IPS-15b (cell line): ENCODE measurements at regions not wholly inside any gene's neighbourhood (a gene's known extent, or its start where the extent isn't known, plus 50 kb on each side); places are given as distances from the start of the nearest gene placed in this dataset.

Experiments used
- H3K27me3 ChIP-seq: one replicate; pipeline ENCODE4 v1.6.1; 2013; ENCODE audit warnings: low read length; ENCODE audit not compliant: control insufficient read depth, insufficient read depth
- H3K36me3 ChIP-seq: one replicate; pipeline ENCODE4 v1.6.1; 2013; ENCODE audit warnings: low read length; ENCODE audit not compliant: control insufficient read depth, insufficient read depth
- H3K4me1 ChIP-seq: one replicate; pipeline ENCODE4 v1.6.1; 2013; ENCODE audit warnings: mild to moderate bottlenecking, low read length; ENCODE audit not compliant: control insufficient read depth, insufficient read depth
- H3K4me3 ChIP-seq: one replicate; pipeline ENCODE4 v1.5.1; 2013; ENCODE audit warnings: low read depth, low read length
- H3K9ac ChIP-seq: one replicate; pipeline ENCODE4 v1.6.1; 2013; ENCODE audit warnings: low read depth, mild to moderate bottlenecking, low read length
- H3K9me3 ChIP-seq: one replicate; pipeline ENCODE4 v1.6.1; 2013; ENCODE audit warnings: mild to moderate bottlenecking, low read length; ENCODE audit not compliant: control insufficient read depth, insufficient read depth

GRCh38 chr11:110019675-110020074 lies 73.5 kb upstream of the ZC3H12C start:
- Histone ChIP-seq H3K9me3 (no peaks in the 10 kb centered on the region), H3K27me3 (no peaks in the 10 kb centered on the region), H3K36me3 (no peaks in the 10 kb centered on the region), H3K4me3 (no peak overlapping the region), H3K9ac (no peak overlapping the region), H3K4me1 (no peaks in the 10 kb centered on the region)

GRCh38 chr11:110022548-110022947 lies 70.6 kb upstream of the ZC3H12C start:
- Histone ChIP-seq H3K27me3 (no peaks in the 10 kb centered on the region), H3K4me1 (no peaks in the 10 kb centered on the region), H3K9me3 (no peaks in the 10 kb centered on the region), H3K4me3 (no peak overlapping the region), H3K36me3 (no peaks in the 10 kb centered on the region), H3K9ac (no peak overlapping the region)

- Histone ChIP-seq H3K27me3 (no peaks in the 10 kb centered on the region), H3K9me3 (no peaks in the 10 kb centered on the region), H3K4me1 (no peaks in the 10 kb centered on the region), H3K4me3 (no peak overlapping the region), H3K9ac (no peak overlapping the region), H3K36me3 (no peaks in the 10 kb centered on the region)
Measured at GRCh38 chr11:110023711-110024110, 69.5 kb upstream of the ZC3H12C start.

- no peaks in the 10 kb centered on the region for H3K4me1 ChIP-seq
- H3K27me3 ChIP-seq, result no peaks in the 10 kb centered on the region
- H3K36me3 ChIP-seq, result no peaks in the 10 kb centered on the region
- no peaks in the 10 kb centered on the region for H3K9me3 ChIP-seq
- H3K4me3 ChIP-seq, result no peak overlapping the region
- no peak overlapping the region for H3K9ac ChIP-seq
Measured at GRCh38 chr11:110026858-110027626, 66.2 kb upstream of the ZC3H12C start.

GRCh38 chr11:110027627-110028371 lies 65.4 kb upstream of the ZC3H12C start:
- no peaks in the 10 kb centered on the region for H3K9me3 ChIP-seq
- no peak overlapping the region for H3K9ac ChIP-seq
- no peaks in the 10 kb centered on the region for H3K36me3 ChIP-seq
- H3K4me1 ChIP-seq, result no peaks in the 10 kb centered on the region
- no peak overlapping the region for H3K4me3 ChIP-seq
- H3K27me3 ChIP-seq, result no peaks in the 10 kb centered on the region

- Histone ChIP-seq H3K27me3 (no peaks in the 10 kb centered on the region), H3K4me1 (no peaks in the 10 kb centered on the region), H3K36me3 (no peaks in the 10 kb centered on the region), H3K9me3 (no peaks in the 10 kb centered on the region), H3K4me3 (no peak overlapping the region), H3K9ac (no peak overlapping the region)
Measured at GRCh38 chr11:110028921-110029320, 64.3 kb upstream of the ZC3H12C start.

- no peaks in the 10 kb centered on the region for H3K36me3 ChIP-seq
- H3K4me1 ChIP-seq, result no peaks in the 10 kb centered on the region
- H3K4me3 ChIP-seq, result no peak overlapping the region
- no peaks in the 10 kb centered on the region for H3K27me3 ChIP-seq
- no peak overlapping the region for H3K9ac ChIP-seq
- H3K9me3 ChIP-seq, result no peaks in the 10 kb centered on the region
Measured at GRCh38 chr11:110029714-110030113, 63.5 kb upstream of the ZC3H12C start.

GRCh38 chr11:110031171-110031570 lies 62.0 kb upstream of the ZC3H12C start:
- Histone ChIP-seq H3K36me3 (no peaks in the 10 kb centered on the region), H3K27me3 (no peaks in the 10 kb centered on the region), H3K4me3 (no peak overlapping the region)

GRCh38 chr11:110032259-110032658 lies 60.9 kb upstream of the ZC3H12C start:
- H3K4me3 ChIP-seq, result no peak overlapping the region
- no peaks in the 10 kb centered on the region for H3K36me3 ChIP-seq
- H3K4me1 ChIP-seq, result no peaks in the 10 kb centered on the region
- no peaks in the 10 kb centered on the region for H3K27me3 ChIP-seq
- no peaks in the 10 kb centered on the region for H3K9me3 ChIP-seq
- H3K9ac ChIP-seq, result no peak overlapping the region

More at GRCh38 chr11:110031171-110031570, 62.0 kb upstream of the ZC3H12C start:
- H3K4me1 ChIP-seq, result no peaks in the 10 kb centered on the region
- no peaks in the 10 kb centered on the region for H3K9me3 ChIP-seq
- no peak overlapping the region for H3K9ac ChIP-seq

- Histone ChIP-seq H3K9me3 (no peaks in the 10 kb centered on the region), H3K9ac (no peak overlapping the region), H3K27me3 (no peaks in the 10 kb centered on the region), H3K4me3 (no peak overlapping the region), H3K36me3 (no peaks in the 10 kb centered on the region), H3K4me1 (no peaks in the 10 kb centered on the region)
Measured at GRCh38 chr11:110032957-110033570, 60.1 kb upstream of the ZC3H12C start.

- H3K4me1 ChIP-seq, result no peaks in the 10 kb centered on the region
- no peak overlapping the region for H3K9ac ChIP-seq
- no peaks in the 10 kb centered on the region for H3K36me3 ChIP-seq
- H3K27me3 ChIP-seq, result no peaks in the 10 kb centered on the region
- no peak overlapping the region for H3K4me3 ChIP-seq
- no peaks in the 10 kb centered on the region for H3K9me3 ChIP-seq
Measured at GRCh38 chr11:110034806-110035205, 58.4 kb upstream of the ZC3H12C start.

GRCh38 chr11:110035357-110035756 lies 57.8 kb upstream of the ZC3H12C start:
- no peaks in the 10 kb centered on the region for H3K27me3 ChIP-seq
- H3K4me3 ChIP-seq, result no peak overlapping the region
- H3K9me3 ChIP-seq, result no peaks in the 10 kb centered on the region
- H3K36me3 ChIP-seq, result no peaks in the 10 kb centered on the region
- no peak overlapping the region for H3K9ac ChIP-seq
- no peaks in the 10 kb centered on the region for H3K4me1 ChIP-seq
